Spinal cord (tissue), 9 donors: ENCODE measurements at regions not wholly inside any gene's neighbourhood (a gene's known extent, or its start where the extent isn't known, plus 50 kb on each side); places are given as distances from the start of the nearest gene placed in this dataset.
A peak's percentile ranks its signal among the peaks of the same experiment; 100 is the strongest.
"Not testable (repeated sequence)": the region's sequence is repeated elsewhere in the genome, so short reads cannot be mapped to it uniquely, and the experiment has no call there.

Source experiments
- DNase-seq, 6 donors: peaks; one replicate each; pipeline versions ENCODE4 v3.0.0 to v3.0.0-alpha.2; 2013 to 2015; ENCODE audit warnings: low spot score in 6 of 6, low read depth in 4 of 6
- H3K27ac ChIP-seq: one replicate; pipeline ENCODE4 v1.5.1; 2013; ENCODE audit warnings: low read depth, low read length, control low read depth
- H3K27me3 ChIP-seq: one replicate; pipeline ENCODE4 v1.6.1; 2013; ENCODE audit warnings: low read length; ENCODE audit not compliant: control insufficient read depth, insufficient read depth
- H3K36me3 ChIP-seq: one replicate; pipeline ENCODE4 v1.6.1; 2013; ENCODE audit warnings: low read length; ENCODE audit not compliant: control insufficient read depth, insufficient read depth
- H3K4me1 ChIP-seq: one replicate; pipeline ENCODE4 v1.6.1; 2013; ENCODE audit warnings: low read length; ENCODE audit not compliant: control insufficient read depth, insufficient read depth
- H3K4me3 ChIP-seq: one replicate; pipeline ENCODE4 v1.5.1; 2013; ENCODE audit warnings: low read depth, low read length, control low read depth
- H3K9me3 ChIP-seq: one replicate; pipeline ENCODE4 v1.6.1; 2013; ENCODE audit warnings: low read length; ENCODE audit not compliant: control insufficient read depth, insufficient read depth
- WGBS: methylation state at CpG from one replicate; pipeline ENCODE4 v1.1.5; 2013; ENCODE audit warnings: missing lambda C conversion rate; ENCODE audit not compliant: insufficient coverage; 5-methylcytosine and 5-hydroxymethylcytosine counted together
- donor health status: healthy.

- Histone ChIP-seq H3K27ac (no peak overlapping the region), H3K27me3 (no peaks in the 10 kb centered on the region), H3K9me3 (peaks cover 1% of the 10 kb centered on the region), H3K4me3 (no peak overlapping the region), H3K4me1 (no peaks in the 10 kb centered on the region), H3K36me3 (no peaks in the 10 kb centered on the region)
- no CpG with 5 or more reads among the region's 1 CpG for WGBS
- DNase-seq = no peak
Observed at GRCh38 chr18:35797948-35798347, 174.5 kb upstream of the RMP24 start.

- Histone ChIP-seq H3K36me3 (no peaks in the 10 kb centered on the region), H3K27me3 (no peaks in the 10 kb centered on the region), H3K9me3 (no peaks in the 10 kb centered on the region), H3K27ac (no peak overlapping the region), H3K4me3 (no peak overlapping the region), H3K4me1 (no peaks in the 10 kb centered on the region)
- no CpG with 5 or more reads among the region's 1 CpG for WGBS
- no peak for DNase-seq
Observed at GRCh38 chr18:35803551-35803950, 168.9 kb upstream of the RMP24 start.

- H3K4me3 ChIP-seq = no peak overlapping the region
- no CpG with 5 or more reads among the region's 2 CpGs for whole genome bisulfite sequencing
- H3K27me3 ChIP-seq = no peaks in the 10 kb centered on the region
- no peak for DNase-seq
- no peaks in the 10 kb centered on the region for H3K9me3 ChIP-seq
- H3K36me3 ChIP-seq = no peaks in the 10 kb centered on the region
- no peaks in the 10 kb centered on the region for H3K4me1 ChIP-seq
- H3K27ac ChIP-seq = no peak overlapping the region
Observed at GRCh38 chr18:35804377-35804776, 168.1 kb upstream of the RMP24 start.

GRCh38 chr18:35807811-35808335 is 164.6 kb upstream of the RMP24 start:
- peak in 1 of 6 donors; percentile 34 for DNase-seq
- 63% methylated on average over 1 of the region's 2 CpGs for WGBS
- H3K4me1 ChIP-seq = no peaks in the 10 kb centered on the region
- peaks cover 1% of the 10 kb centered on the region for H3K9me3 ChIP-seq
- H3K27ac ChIP-seq = no peak overlapping the region
- H3K36me3 ChIP-seq = no peaks in the 10 kb centered on the region
- no peaks in the 10 kb centered on the region for H3K27me3 ChIP-seq
- no peak overlapping the region for H3K4me3 ChIP-seq

GRCh38 chr18:35808796-35809195 is 163.7 kb upstream of the RMP24 start:
- H3K4me1 ChIP-seq = no peaks in the 10 kb centered on the region
- no peak overlapping the region for H3K4me3 ChIP-seq
- 53% methylated on average over 3 of the region's 5 CpGs for WGBS
- H3K9me3 ChIP-seq = peaks cover 1% of the 10 kb centered on the region
- H3K27me3 ChIP-seq = no peaks in the 10 kb centered on the region
- H3K27ac ChIP-seq = no peak overlapping the region
- DNase-seq = no peak
- no peaks in the 10 kb centered on the region for H3K36me3 ChIP-seq

GRCh38 chr18:35810520-35810919 is 162.0 kb upstream of the RMP24 start:
- Histone ChIP-seq H3K4me1 (no peaks in the 10 kb centered on the region), H3K9me3 (peaks cover 1% of the 10 kb centered on the region), H3K27me3 (no peaks in the 10 kb centered on the region), H3K36me3 (no peaks in the 10 kb centered on the region), H3K27ac (no peak overlapping the region), H3K4me3 (no peak overlapping the region)
- no peak for DNase-seq
- WGBS = 92% methylated on average over 2 of the region's 2 CpGs

GRCh38 chr18:35811896-35812295 is 160.6 kb upstream of the RMP24 start:
- WGBS = no CpG with 5 or more reads among the region's 3 CpGs
- Histone ChIP-seq H3K9me3 (peaks cover 1% of the 10 kb centered on the region), H3K4me3 (no peak overlapping the region), H3K36me3 (no peaks in the 10 kb centered on the region), H3K4me1 (no peaks in the 10 kb centered on the region), H3K27ac (no peak overlapping the region), H3K27me3 (no peaks in the 10 kb centered on the region)
- no peak for DNase-seq

- WGBS = no CpG with 5 or more reads among the region's 2 CpGs
Observed at GRCh38 chr18:35815011-35815410, 157.5 kb upstream of the RMP24 start.

GRCh38 chr18:35816003-35816402 is 156.5 kb upstream of the RMP24 start:
- H3K4me3 ChIP-seq = no peak overlapping the region
- peaks cover 1% of the 10 kb centered on the region for H3K9me3 ChIP-seq
- no peaks in the 10 kb centered on the region for H3K27me3 ChIP-seq
- no peaks in the 10 kb centered on the region for H3K36me3 ChIP-seq
- H3K4me1 ChIP-seq = peaks cover 9% of the 10 kb centered on the region
- DNase-seq = no peak
- 100% methylated on average over 1 of the region's 3 CpGs for WGBS
- H3K27ac ChIP-seq = no peak overlapping the region

More at GRCh38 chr18:35815011-35815410, 157.5 kb upstream of the RMP24 start:
- not testable (repeated sequence) for H3K4me1 ChIP-seq, DNase-seq, H3K36me3 ChIP-seq, H3K27ac ChIP-seq, H3K27me3 ChIP-seq, H3K4me3 ChIP-seq, H3K9me3 ChIP-seq

- H3K9me3 ChIP-seq = no peaks in the 10 kb centered on the region
- WGBS = 87% methylated on average over 11 of the region's 11 CpGs
- H3K27me3 ChIP-seq = no peaks in the 10 kb centered on the region
- no peaks in the 10 kb centered on the region for H3K36me3 ChIP-seq
- DNase-seq = no peak
- no peak overlapping the region for H3K4me3 ChIP-seq
- H3K27ac ChIP-seq = no peak overlapping the region
- H3K4me1 ChIP-seq = peaks cover 9% of the 10 kb centered on the region
Observed at GRCh38 chr18:35817604-35818352, 154.7 kb upstream of the RMP24 start.
